Neural crest cell (in vitro differentiated cells): ENCODE measurements at regions not wholly inside any gene's neighbourhood (a gene's known extent, or its start where the extent isn't known, plus 50 kb on each side); places are given as distances from the start of the nearest gene placed in this dataset.

ENCODE experiments used
- DNase-seq: peaks from one replicate; pipeline ENCODE4 v3.0.0; 2021; ENCODE audit warnings: low read depth, mixed read lengths, low spot score
- H3K27ac Mint-ChIP-seq: one replicate; pipeline ENCODE4 v1.8.0; 2021; ENCODE audit warnings: mild to moderate bottlenecking, mixed read lengths; ENCODE audit not compliant: unreplicated experiment
- H3K27me3 Mint-ChIP-seq: 2 replicates; pipeline ENCODE4 v1.8.0; 2021; ENCODE audit warnings: low read depth, mild to moderate bottlenecking, mixed read lengths
- H3K36me3 Mint-ChIP-seq: 2 replicates; pipeline ENCODE4 v1.8.0; 2021; ENCODE audit warnings: low read depth, mild to moderate bottlenecking, mixed read lengths
- H3K4me1 Mint-ChIP-seq: 2 replicates; pipeline ENCODE4 v1.8.0; 2021; ENCODE audit warnings: mixed read lengths
- H3K4me3 Mint-ChIP-seq: one replicate; pipeline ENCODE4 v1.8.0; 2021; ENCODE audit warnings: mild to moderate bottlenecking, mixed read lengths
- H3K9me3 Mint-ChIP-seq: 2 replicates; pipeline ENCODE4 v1.8.0; 2021; ENCODE audit warnings: mixed read lengths
- TF ChIP-seq, protein P1 (sequence below): fragments of 200-600 bp; sonication (generic); conservative IDR thresholded peaks from 2 replicates; pipeline ENCODE4 v1.5.0; 2021; ENCODE audit warnings: antibody characterized with exemption, mild to moderate bottlenecking

GRCh38 chr1:29586215-29586614 lies 349.9 kb downstream of the PTPRU start:
- Mint-ChIP-seq H3K27ac (no peak overlapping the region), H3K27me3 (peaks cover 17% of the 10 kb centered on the region), H3K9me3 (peaks cover 2% of the 10 kb centered on the region), H3K36me3 (no peaks in the 10 kb centered on the region), H3K4me3 (no peak overlapping the region), H3K4me1 (no peaks in the 10 kb centered on the region)
- TF ChIP-seq, protein P1, sequence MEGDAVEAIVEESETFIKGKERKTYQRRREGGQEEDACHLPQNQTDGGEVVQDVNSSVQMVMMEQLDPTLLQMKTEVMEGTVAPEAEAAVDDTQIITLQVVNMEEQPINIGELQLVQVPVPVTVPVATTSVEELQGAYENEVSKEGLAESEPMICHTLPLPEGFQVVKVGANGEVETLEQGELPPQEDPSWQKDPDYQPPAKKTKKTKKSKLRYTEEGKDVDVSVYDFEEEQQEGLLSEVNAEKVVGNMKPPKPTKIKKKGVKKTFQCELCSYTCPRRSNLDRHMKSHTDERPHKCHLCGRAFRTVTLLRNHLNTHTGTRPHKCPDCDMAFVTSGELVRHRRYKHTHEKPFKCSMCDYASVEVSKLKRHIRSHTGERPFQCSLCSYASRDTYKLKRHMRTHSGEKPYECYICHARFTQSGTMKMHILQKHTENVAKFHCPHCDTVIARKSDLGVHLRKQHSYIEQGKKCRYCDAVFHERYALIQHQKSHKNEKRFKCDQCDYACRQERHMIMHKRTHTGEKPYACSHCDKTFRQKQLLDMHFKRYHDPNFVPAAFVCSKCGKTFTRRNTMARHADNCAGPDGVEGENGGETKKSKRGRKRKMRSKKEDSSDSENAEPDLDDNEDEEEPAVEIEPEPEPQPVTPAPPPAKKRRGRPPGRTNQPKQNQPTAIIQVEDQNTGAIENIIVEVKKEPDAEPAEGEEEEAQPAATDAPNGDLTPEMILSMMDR, result no peak
- no peak for DNase-seq

GRCh38 chr1:29585656-29586055 lies 349.3 kb downstream of the PTPRU start:
- peak overlapping the region; percentile 57 for H3K27ac Mint-ChIP-seq
- H3K9me3 Mint-ChIP-seq, result peaks cover 2% of the 10 kb centered on the region
- H3K36me3 Mint-ChIP-seq, result no peaks in the 10 kb centered on the region
- no peak for DNase-seq
- H3K4me1 Mint-ChIP-seq, result no peaks in the 10 kb centered on the region
- no peak overlapping the region for H3K4me3 Mint-ChIP-seq
- peaks cover 17% of the 10 kb centered on the region for H3K27me3 Mint-ChIP-seq
- TF ChIP-seq, protein P1, result no peak

DNA sequence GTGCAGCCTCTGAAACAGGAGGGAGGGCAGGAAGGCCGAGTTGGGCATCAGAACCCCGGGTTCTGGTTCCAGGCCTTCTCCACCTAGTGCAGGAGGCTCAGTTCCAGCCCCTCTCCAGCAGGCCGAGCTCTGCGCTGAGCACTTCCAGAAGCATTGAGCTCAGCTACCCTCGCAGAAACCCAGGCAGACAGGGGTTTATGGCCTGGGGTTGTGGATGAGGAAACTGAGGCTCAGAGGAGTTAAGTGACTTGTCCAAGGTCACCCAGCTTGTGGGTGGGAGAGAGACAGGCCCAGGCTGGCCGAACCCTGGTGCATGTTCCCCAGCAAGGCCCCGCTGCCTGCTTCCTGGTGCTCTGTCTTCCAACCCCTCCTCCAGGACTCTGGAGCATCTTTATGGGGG lies 348.9 kb downstream of the PTPRU start:
- TF ChIP-seq, protein P1, result no peak
- no peak overlapping the region for H3K4me3 Mint-ChIP-seq
- no peaks in the 10 kb centered on the region for H3K4me1 Mint-ChIP-seq
- H3K36me3 Mint-ChIP-seq, result no peaks in the 10 kb centered on the region
- no peak for DNase-seq
- peaks cover 17% of the 10 kb centered on the region for H3K27me3 Mint-ChIP-seq
- peaks cover 2% of the 10 kb centered on the region for H3K9me3 Mint-ChIP-seq
- no peak overlapping the region for H3K27ac Mint-ChIP-seq

- peaks cover 2% of the 10 kb centered on the region for H3K9me3 Mint-ChIP-seq
- no peaks in the 10 kb centered on the region for H3K4me1 Mint-ChIP-seq
- peaks cover 16% of the 10 kb centered on the region for H3K27me3 Mint-ChIP-seq
- no peak for DNase-seq
- H3K36me3 Mint-ChIP-seq, result no peaks in the 10 kb centered on the region
- no peak overlapping the region for H3K27ac Mint-ChIP-seq
- TF ChIP-seq, protein P1, result no peak
- no peak overlapping the region for H3K4me3 Mint-ChIP-seq
Measured at GRCh38 chr1:29584776-29585175, 348.5 kb downstream of the PTPRU start.

DNA sequence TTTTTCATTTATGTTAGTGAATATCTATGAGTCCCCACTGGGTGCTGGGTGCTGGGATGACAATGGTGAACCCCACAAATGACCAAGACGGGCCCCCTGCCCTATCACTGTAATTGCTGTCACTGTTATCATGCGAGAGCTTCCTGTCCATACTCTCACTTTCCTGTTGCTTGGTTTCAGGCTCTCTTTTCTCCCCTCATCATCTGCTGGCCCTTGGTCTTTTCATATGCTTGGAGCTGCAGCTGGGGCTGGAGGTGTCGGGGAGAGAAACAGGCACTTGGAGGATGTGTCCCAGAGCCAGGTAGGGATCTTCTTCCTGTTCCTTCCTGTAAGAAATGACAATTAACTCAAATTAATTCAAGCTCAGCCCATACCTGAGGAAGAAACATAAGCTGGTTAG lies 348.0 kb downstream of the PTPRU start:
- DNase-seq, result no peak
- Mint-ChIP-seq H3K27ac (no peak overlapping the region), H3K9me3 (peaks cover 2% of the 10 kb centered on the region), H3K4me1 (no peaks in the 10 kb centered on the region), H3K36me3 (no peaks in the 10 kb centered on the region), H3K27me3 (peaks cover 14% of the 10 kb centered on the region), H3K4me3 (no peak overlapping the region)
- TF ChIP-seq, protein P1, result no peak

GRCh38 chr1:29583727-29584126 lies 347.4 kb downstream of the PTPRU start:
- peaks cover 14% of the 10 kb centered on the region for H3K27me3 Mint-ChIP-seq
- peaks cover 2% of the 10 kb centered on the region for H3K9me3 Mint-ChIP-seq
- DNase-seq, result no peak
- TF ChIP-seq, protein P1, result no peak
- no peaks in the 10 kb centered on the region for H3K4me1 Mint-ChIP-seq
- no peak overlapping the region for H3K27ac Mint-ChIP-seq
- no peaks in the 10 kb centered on the region for H3K36me3 Mint-ChIP-seq
- H3K4me3 Mint-ChIP-seq, result no peak overlapping the region
